Smooth muscle cell (in vitro differentiated cells): ENCODE measurements at regions not wholly inside any gene's neighbourhood (a gene's known extent, or its start where the extent isn't known, plus 50 kb on each side); places are given as distances from the start of the nearest gene placed in this dataset.
"Not testable (repeated sequence)": the region's sequence is repeated elsewhere in the genome, so short reads cannot be mapped to it uniquely, and the experiment has no call there.

Experiments
- DNase-seq: peaks from one replicate; lab custom pipeline; 2025; ENCODE audit not compliant: unreplicated experiment; lab: John Stamatoyannopoulos, UW
- H2AFZ ChIP-seq: fragments of 200-600 bp; sonication (generic); 2 replicates; pipeline ENCODE4 v1.6.0; 2016; ENCODE audit warnings: antibody characterized with exemption, low read depth, mild to moderate bottlenecking
- H3F3A ChIP-seq: fragments of 200-600 bp; sonication (generic); 2 replicates; pipeline ENCODE4 v1.6.0; 2017; ENCODE audit warnings: antibody characterized with exemption, low read depth
- H3K27ac ChIP-seq: fragments of 200-600 bp; sonication (generic); 2 replicates; pipeline ENCODE4 v1.5.1; 2016; ENCODE audit warnings: low read depth, mild to moderate bottlenecking
- H3K27me3 ChIP-seq: fragments of 200-600 bp; sonication (generic); 2 replicates; pipeline ENCODE4 v1.6.1; 2016; ENCODE audit warnings: low read depth, mild to moderate bottlenecking
- H3K36me3 ChIP-seq: fragments of 200-600 bp; sonication (generic); 2 replicates; pipeline ENCODE4 v1.5.1; 2016; ENCODE audit warnings: low read depth
- H3K4me1 ChIP-seq: fragments of 200-600 bp; sonication (generic); 2 replicates; pipeline ENCODE4 v1.5.1; 2016; ENCODE audit warnings: low read depth
- H3K4me2 ChIP-seq: fragments of 200-600 bp; sonication (generic); 2 replicates; pipeline ENCODE4 v1.6.0; 2016; ENCODE audit warnings: mild to moderate bottlenecking
- H3K4me3 ChIP-seq: fragments of 200-600 bp; sonication (generic); 2 replicates; pipeline ENCODE4 v1.5.1; 2016; ENCODE audit warnings: mild to moderate bottlenecking
- H3K79me2 ChIP-seq: fragments of 200-600 bp; sonication (generic); 2 replicates; pipeline ENCODE4 v1.6.0; 2016; ENCODE audit warnings: low read depth, mild to moderate bottlenecking
- H3K9ac ChIP-seq: fragments of 200-600 bp; sonication (generic); 2 replicates; pipeline ENCODE4 v1.6.0; 2016; ENCODE audit warnings: low read depth
- H3K9me3 ChIP-seq: fragments of 200-600 bp; sonication (generic); replicated peaks from 2 replicates; pipeline ENCODE4 v1.5.1; 2016; ENCODE audit warnings: low read depth
- H4K20me1 ChIP-seq: fragments of 200-600 bp; sonication (generic); 2 replicates; pipeline ENCODE4 v1.6.0; 2016; ENCODE audit warnings: low read depth
- CTCF ChIP-seq: fragments of 200-600 bp; sonication (generic); IDR thresholded peaks from 2 replicates; pipeline ENCODE4 v1.5.1; 2017; ENCODE audit warnings: borderline replicate concordance, mild to moderate bottlenecking, antibody characterized with exemption; ENCODE audit not compliant: insufficient read depth, poor library complexity, severe bottlenecking
- WGBS: methylation state at CpG from one replicate; pipeline ENCODE4 v1.1.7; 2016; ENCODE audit warnings: low lambda C conversion rate; 5-methylcytosine and 5-hydroxymethylcytosine counted together

GRCh38 chr14:101669629-101670028, 91.9 kb upstream of the PPP2R5C start:
- no peak for TF ChIP-seq CTCF
- no peak overlapping the region for H2AFZ ChIP-seq
- no peaks in the 10 kb centered on the region for H4K20me1 ChIP-seq
- no peaks in the 10 kb centered on the region for H3K27me3 ChIP-seq
- H3K9ac ChIP-seq = no peak overlapping the region
- DNase-seq = no peak
- no peak overlapping the region for H3K4me3 ChIP-seq
- no peaks in the 10 kb centered on the region for H3K4me1 ChIP-seq
- H3K27ac ChIP-seq = no peak overlapping the region
- no peaks in the 10 kb centered on the region for H3K79me2 ChIP-seq
- no peaks in the 10 kb centered on the region for H3K36me3 ChIP-seq
- H3K4me2 ChIP-seq = no peak overlapping the region
- no peaks in the 10 kb centered on the region for H3F3A ChIP-seq
- peaks cover 15% of the 10 kb centered on the region for H3K9me3 ChIP-seq

- Histone ChIP-seq H3K4me3 (no peak overlapping the region), H3K27ac (no peak overlapping the region), H3K79me2 (no peaks in the 10 kb centered on the region), H3K27me3 (no peaks in the 10 kb centered on the region), H3K4me2 (no peak overlapping the region), H3K9ac (no peak overlapping the region), H3K4me1 (no peaks in the 10 kb centered on the region), H2AFZ (no peak overlapping the region), H3F3A (no peaks in the 10 kb centered on the region), H4K20me1 (no peaks in the 10 kb centered on the region), H3K9me3 (peaks cover 15% of the 10 kb centered on the region), H3K36me3 (no peaks in the 10 kb centered on the region)
- whole genome bisulfite sequencing = 80% methylated on average over 5 of the region's 5 CpGs
- TF ChIP-seq CTCF = no peak
- DNase-seq = no peak
Observed at GRCh38 chr14:101673873-101674272, 87.6 kb upstream of the PPP2R5C start.

- not testable (repeated sequence) for H3K4me1 ChIP-seq, H3K27ac ChIP-seq, H3K4me3 ChIP-seq, H2AFZ ChIP-seq, H3K79me2 ChIP-seq, H3K9me3 ChIP-seq, H3K9ac ChIP-seq, H3F3A ChIP-seq, DNase-seq, H3K36me3 ChIP-seq, H4K20me1 ChIP-seq, H3K27me3 ChIP-seq, H3K4me2 ChIP-seq
- 92% methylated on average over 2 of the region's 2 CpGs for WGBS
Observed at GRCh38 chr14:101675835-101676234, 85.7 kb upstream of the PPP2R5C start.

GRCh38 chr14:101677912-101678327, 83.6 kb upstream of the PPP2R5C start:
- not testable (repeated sequence) for H3K4me2 ChIP-seq, H3K9me3 ChIP-seq, H2AFZ ChIP-seq, H3K27ac ChIP-seq, H4K20me1 ChIP-seq, H3K36me3 ChIP-seq, H3K4me1 ChIP-seq, H3K27me3 ChIP-seq, H3F3A ChIP-seq, H3K4me3 ChIP-seq, H3K9ac ChIP-seq, H3K79me2 ChIP-seq, DNase-seq
- 91% methylated on average over 11 of the region's 11 CpGs for WGBS

- H3F3A ChIP-seq = no peaks in the 10 kb centered on the region
- H3K9ac ChIP-seq = no peak overlapping the region
- H3K36me3 ChIP-seq = no peaks in the 10 kb centered on the region
- WGBS = 91% methylated on average over 2 of the region's 2 CpGs
- TF ChIP-seq CTCF = no peak
- H3K79me2 ChIP-seq = no peaks in the 10 kb centered on the region
- no peak overlapping the region for H3K27ac ChIP-seq
- DNase-seq = no peak
- no peak overlapping the region for H2AFZ ChIP-seq
- H3K27me3 ChIP-seq = peaks cover 11% of the 10 kb centered on the region
- H3K4me2 ChIP-seq = no peak overlapping the region
- H3K9me3 ChIP-seq = no peaks in the 10 kb centered on the region
- H3K4me1 ChIP-seq = no peaks in the 10 kb centered on the region
- no peaks in the 10 kb centered on the region for H4K20me1 ChIP-seq
- no peak overlapping the region for H3K4me3 ChIP-seq
Observed at GRCh38 chr14:101681795-101682194, 79.7 kb upstream of the PPP2R5C start.
